ENCODE measurements at regions not wholly inside any gene's neighbourhood (a gene's known extent, or its start where the extent isn't known, plus 50 kb on each side); places are given as distances from the start of the nearest gene placed in this dataset.

- Histone ChIP-seq H3K36me3 (ENCODE audit: control insufficient read depth, insufficient read depth, low read length) (no peaks in the 10 kb centered on the region), H3K4me3 (ENCODE audit: low read depth, low read length) (no peak overlapping the region), H3K27me3 (ENCODE audit: control insufficient read depth, insufficient read depth, low read length) (no peaks in the 10 kb centered on the region)
- DNase-seq (ENCODE audit: low read depth): no peak
- no peak for TF ChIP-seq CTCF (IDR thresholded peaks at IDR 0.05; ENCODE audit: insufficient read depth, low read length, poor library complexity, severe bottlenecking)
Observed at GRCh38 chr10:35705051-35705450, 63.0 kb upstream of the FZD8 start.

- H3K4me3 ChIP-seq (ENCODE audit: low read depth, low read length): no peak overlapping the region
Observed at GRCh38 chr10:35704401-35704800, 62.3 kb upstream of the FZD8 start.

GRCh38 chr10:35700487-35700882 lies 58.4 kb upstream of the FZD8 start:
- no peak for TF ChIP-seq CTCF (IDR thresholded peaks at IDR 0.05; ENCODE audit: insufficient read depth, low read length, poor library complexity, severe bottlenecking)
- no peak for DNase-seq (ENCODE audit: low read depth)
- Histone ChIP-seq H3K4me3 (ENCODE audit: low read depth, low read length) (no peak overlapping the region), H3K36me3 (ENCODE audit: control insufficient read depth, insufficient read depth, low read length) (no peaks in the 10 kb centered on the region), H3K27me3 (ENCODE audit: control insufficient read depth, insufficient read depth, low read length) (no peaks in the 10 kb centered on the region)

More at GRCh38 chr10:35704401-35704800, 62.3 kb upstream of the FZD8 start:
- TF ChIP-seq CTCF (IDR thresholded peaks at IDR 0.05; ENCODE audit: insufficient read depth, low read length, poor library complexity, severe bottlenecking): no peak
- Histone ChIP-seq H3K27me3 (ENCODE audit: control insufficient read depth, insufficient read depth, low read length) (no peaks in the 10 kb centered on the region), H3K36me3 (ENCODE audit: control insufficient read depth, insufficient read depth, low read length) (no peaks in the 10 kb centered on the region)
- DNase-seq (ENCODE audit: low read depth): no peak

- DNase-seq (ENCODE audit: low read depth): no peak
- TF ChIP-seq CTCF (IDR thresholded peaks at IDR 0.05; ENCODE audit: insufficient read depth, low read length, poor library complexity, severe bottlenecking): no peak
- Histone ChIP-seq H3K27me3 (ENCODE audit: control insufficient read depth, insufficient read depth, low read length) (no peaks in the 10 kb centered on the region), H3K36me3 (ENCODE audit: control insufficient read depth, insufficient read depth, low read length) (no peaks in the 10 kb centered on the region), H3K4me3 (ENCODE audit: low read depth, low read length) (no peak overlapping the region)
Observed at GRCh38 chr10:35699848-35700486, 57.9 kb upstream of the FZD8 start.

GRCh38 chr10:35696392-35697287 lies 54.5 kb upstream of the FZD8 start:
- TF ChIP-seq CTCF (IDR thresholded peaks at IDR 0.05; ENCODE audit: insufficient read depth, low read length, poor library complexity, severe bottlenecking): no peak

More at GRCh38 chr10:35696392-35697287, 54.5 kb upstream of the FZD8 start:
- H3K4me3 ChIP-seq (ENCODE audit: low read depth, low read length): no peak overlapping the region
- H3K36me3 ChIP-seq (ENCODE audit: control insufficient read depth, insufficient read depth, low read length): no peaks in the 10 kb centered on the region
- no peaks in the 10 kb centered on the region for H3K27me3 ChIP-seq (ENCODE audit: control insufficient read depth, insufficient read depth, low read length)
- DNase-seq (ENCODE audit: low read depth): no peak

All from kidney epithelial cell (primary cell).